ENCODE measurements at regions not wholly inside any gene's neighbourhood (a gene's known extent, or its start where the extent isn't known, plus 50 kb on each side); places are given as distances from the start of the nearest gene placed in this dataset.

DNA sequence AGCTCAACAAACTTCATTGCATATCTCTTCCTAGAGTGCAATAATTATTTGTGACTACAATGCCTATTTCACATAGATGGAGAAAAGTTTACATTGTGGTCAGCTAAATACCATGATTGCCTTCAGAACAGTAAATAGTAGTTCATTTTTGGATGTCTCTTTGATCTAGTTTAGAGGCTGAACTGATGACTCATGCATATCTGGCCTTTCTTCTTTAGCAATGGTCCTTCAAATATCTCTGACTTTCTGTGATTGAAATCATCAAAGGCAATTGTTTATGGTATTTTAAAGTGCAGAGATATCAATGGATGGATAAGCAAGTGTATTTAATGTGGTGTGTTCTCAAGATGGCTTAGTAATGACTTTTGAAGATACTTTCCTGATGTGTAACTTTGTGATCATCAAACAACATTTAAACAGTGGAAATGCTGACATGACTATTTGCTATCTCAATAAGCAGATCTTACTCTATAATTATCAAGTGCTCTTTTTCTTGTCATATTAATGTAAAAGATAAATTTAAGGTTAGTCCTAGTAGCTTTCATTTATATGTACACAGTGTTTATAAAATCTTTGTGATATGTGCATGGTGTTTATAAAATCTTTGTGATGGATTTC is 523.7 kb upstream of the SLC35B3 start:
- TF ChIP-seq JUN (IDR thresholded peaks at IDR 0.05; ENCODE audit: borderline replicate concordance, insufficient read depth, insufficient read length, low read depth), result peak; percentile 9
- TF ChIP-seq, protein P1, sequence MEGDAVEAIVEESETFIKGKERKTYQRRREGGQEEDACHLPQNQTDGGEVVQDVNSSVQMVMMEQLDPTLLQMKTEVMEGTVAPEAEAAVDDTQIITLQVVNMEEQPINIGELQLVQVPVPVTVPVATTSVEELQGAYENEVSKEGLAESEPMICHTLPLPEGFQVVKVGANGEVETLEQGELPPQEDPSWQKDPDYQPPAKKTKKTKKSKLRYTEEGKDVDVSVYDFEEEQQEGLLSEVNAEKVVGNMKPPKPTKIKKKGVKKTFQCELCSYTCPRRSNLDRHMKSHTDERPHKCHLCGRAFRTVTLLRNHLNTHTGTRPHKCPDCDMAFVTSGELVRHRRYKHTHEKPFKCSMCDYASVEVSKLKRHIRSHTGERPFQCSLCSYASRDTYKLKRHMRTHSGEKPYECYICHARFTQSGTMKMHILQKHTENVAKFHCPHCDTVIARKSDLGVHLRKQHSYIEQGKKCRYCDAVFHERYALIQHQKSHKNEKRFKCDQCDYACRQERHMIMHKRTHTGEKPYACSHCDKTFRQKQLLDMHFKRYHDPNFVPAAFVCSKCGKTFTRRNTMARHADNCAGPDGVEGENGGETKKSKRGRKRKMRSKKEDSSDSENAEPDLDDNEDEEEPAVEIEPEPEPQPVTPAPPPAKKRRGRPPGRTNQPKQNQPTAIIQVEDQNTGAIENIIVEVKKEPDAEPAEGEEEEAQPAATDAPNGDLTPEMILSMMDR (IDR thresholded peaks at IDR 0.05; ENCODE audit: extremely low read depth in 1 of 2, insufficient read depth in 1 of 2, low read depth in 1 of 2, low read length in 2 of 2), result no peak
- intact Hi-C loops (cut with micrococcal nuclease), result no loop called here
- no peaks in the 10 kb centered on the region for H3K36me3 ChIP-seq (ENCODE audit: control insufficient read depth in 2 of 2, extremely low read depth in 1 of 2, insufficient read depth in 2 of 2, low read length in 2 of 2)
- H3K4me2 ChIP-seq (ENCODE audit: insufficient read depth, low read length), result no peak overlapping the region
- H3K9me3 ChIP-seq (replicated peaks; ENCODE audit: control insufficient read depth, insufficient read depth, low read length), result peaks cover 3% of the 10 kb centered on the region
- no peak overlapping the region for H3K9ac ChIP-seq (replicated peaks; ENCODE audit: extremely low read depth, insufficient read depth, low read length)
- H3K79me2 ChIP-seq (ENCODE audit: control insufficient read depth, insufficient read depth, low read length), result no peaks in the 10 kb centered on the region
- no peaks in the 10 kb centered on the region for H3K9me1 ChIP-seq (replicated peaks; ENCODE audit: control insufficient read depth, extremely low read depth, insufficient read depth, low read length)
- no peak overlapping the region for H2AFZ ChIP-seq (ENCODE audit: low read depth, low read length)
- no peak overlapping the region for H3K27ac ChIP-seq (ENCODE audit: insufficient read depth, low read depth, low read length)
- H4K20me1 ChIP-seq (replicated peaks; ENCODE audit: control insufficient read depth, extremely low read depth, insufficient read depth, low read length), result no peaks in the 10 kb centered on the region
- FAIRE-seq (no peak), DNase-seq (ENCODE audit: low read depth, low spot score) (no peak)
- no TSS peak for BruUV-seq (replicated peaks)
- ChIA-PET POLR2A (no interaction called here), CTCF (no interaction called here)
- no peak overlapping the region for H3K4me3 ChIP-seq (replicated peaks in 1 of 3; ENCODE audit: insufficient read depth in 1 of 3, low read depth in 1 of 3, low read length in 3 of 3)
- H3K27me3 ChIP-seq (ENCODE audit: control insufficient read depth in 2 of 2, insufficient read depth in 2 of 2, low read length in 2 of 2), result no peaks in the 10 kb centered on the region
- dilution Hi-C loops (cut with MboI; ENCODE audit: extremely low pct_ligation_motif_present, low sequenced_read_pairs), result no loop called here
- H3K4me1 ChIP-seq (ENCODE audit: control insufficient read depth, extremely low read depth, insufficient read depth, low read length), result no peaks in the 10 kb centered on the region

DNA sequence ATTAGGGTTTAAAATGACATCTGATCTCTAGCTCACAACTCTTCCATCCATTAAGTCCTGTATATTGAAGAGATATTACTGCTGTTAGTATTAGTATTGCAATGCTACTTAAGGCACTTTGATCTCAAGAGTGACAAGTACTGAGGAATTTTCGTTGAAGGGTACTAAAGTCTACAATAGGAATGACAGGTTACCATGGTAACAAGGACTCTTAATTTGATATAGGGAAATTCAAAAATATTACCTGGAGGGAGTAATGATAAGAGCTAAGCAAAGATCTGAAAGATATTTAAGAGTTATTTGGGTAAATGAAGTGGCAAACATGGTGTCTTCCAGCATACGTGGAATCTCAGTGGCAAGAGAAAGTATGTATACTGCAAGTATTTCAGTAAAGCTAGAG is 518.0 kb upstream of the SLC35B3 start:
- ChIA-PET POLR2A (no interaction called here), CTCF (no interaction called here)
- no peaks in the 10 kb centered on the region for H3K9me1 ChIP-seq (replicated peaks; ENCODE audit: control insufficient read depth, extremely low read depth, insufficient read depth, low read length)
- H3K27me3 ChIP-seq (ENCODE audit: control insufficient read depth in 2 of 2, insufficient read depth in 2 of 2, low read length in 2 of 2), result no peaks in the 10 kb centered on the region
- no peak overlapping the region for H3K4me3 ChIP-seq (replicated peaks in 1 of 3; ENCODE audit: insufficient read depth in 1 of 3, low read depth in 1 of 3, low read length in 3 of 3)
- no peaks in the 10 kb centered on the region for H3K36me3 ChIP-seq (ENCODE audit: control insufficient read depth in 2 of 2, extremely low read depth in 1 of 2, insufficient read depth in 2 of 2, low read length in 2 of 2)
- H3K9ac ChIP-seq (replicated peaks; ENCODE audit: extremely low read depth, insufficient read depth, low read length), result no peak overlapping the region
- dilution Hi-C loops (cut with MboI; ENCODE audit: extremely low pct_ligation_motif_present, low sequenced_read_pairs) (no loop called here), intact Hi-C loops (cut with micrococcal nuclease) (no loop called here)
- TF ChIP-seq, protein P1 (IDR thresholded peaks at IDR 0.05; ENCODE audit: extremely low read depth in 1 of 2, insufficient read depth in 1 of 2, low read depth in 1 of 2, low read length in 2 of 2), result no peak
- TF ChIP-seq, protein P2, sequence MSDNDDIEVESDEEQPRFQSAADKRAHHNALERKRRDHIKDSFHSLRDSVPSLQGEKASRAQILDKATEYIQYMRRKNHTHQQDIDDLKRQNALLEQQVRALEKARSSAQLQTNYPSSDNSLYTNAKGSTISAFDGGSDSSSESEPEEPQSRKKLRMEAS (IDR thresholded peaks at IDR 0.05; ENCODE audit: insufficient read depth, insufficient read length), result no peak
- TF ChIP-seq MYC (IDR thresholded peaks at IDR 0.05; ENCODE audit: low read depth, low read length), result no peak
- H3K27ac ChIP-seq (ENCODE audit: insufficient read depth, low read depth, low read length), result no peak overlapping the region
- no peaks in the 10 kb centered on the region for H3K79me2 ChIP-seq (ENCODE audit: control insufficient read depth, insufficient read depth, low read length)
- no peak overlapping the region for H3K4me2 ChIP-seq (ENCODE audit: insufficient read depth, low read length)
- FAIRE-seq (no peak), DNase-seq (ENCODE audit: low read depth, low spot score) (no peak)
- no peaks in the 10 kb centered on the region for H4K20me1 ChIP-seq (replicated peaks; ENCODE audit: control insufficient read depth, extremely low read depth, insufficient read depth, low read length)
- BruUV-seq (replicated peaks), result no TSS peak
- H3K4me1 ChIP-seq (ENCODE audit: control insufficient read depth, extremely low read depth, insufficient read depth, low read length), result no peaks in the 10 kb centered on the region
- no peak overlapping the region for H2AFZ ChIP-seq (ENCODE audit: low read depth, low read length)
- H3K9me3 ChIP-seq (replicated peaks; ENCODE audit: control insufficient read depth, insufficient read depth, low read length), result no peaks in the 10 kb centered on the region
